ENCODE measurements at regions not wholly inside any gene's neighbourhood (a gene's known extent, or its start where the extent isn't known, plus 50 kb on each side); places are given as distances from the start of the nearest gene placed in this dataset.

- no peak overlapping the region for H3K27ac ChIP-seq
- H3K4me1 ChIP-seq = no peaks in the 10 kb centered on the region
Measured at GRCh38 chr4:122050841-122051240, 99.0 kb upstream of the TRPC3 start.

DNA sequence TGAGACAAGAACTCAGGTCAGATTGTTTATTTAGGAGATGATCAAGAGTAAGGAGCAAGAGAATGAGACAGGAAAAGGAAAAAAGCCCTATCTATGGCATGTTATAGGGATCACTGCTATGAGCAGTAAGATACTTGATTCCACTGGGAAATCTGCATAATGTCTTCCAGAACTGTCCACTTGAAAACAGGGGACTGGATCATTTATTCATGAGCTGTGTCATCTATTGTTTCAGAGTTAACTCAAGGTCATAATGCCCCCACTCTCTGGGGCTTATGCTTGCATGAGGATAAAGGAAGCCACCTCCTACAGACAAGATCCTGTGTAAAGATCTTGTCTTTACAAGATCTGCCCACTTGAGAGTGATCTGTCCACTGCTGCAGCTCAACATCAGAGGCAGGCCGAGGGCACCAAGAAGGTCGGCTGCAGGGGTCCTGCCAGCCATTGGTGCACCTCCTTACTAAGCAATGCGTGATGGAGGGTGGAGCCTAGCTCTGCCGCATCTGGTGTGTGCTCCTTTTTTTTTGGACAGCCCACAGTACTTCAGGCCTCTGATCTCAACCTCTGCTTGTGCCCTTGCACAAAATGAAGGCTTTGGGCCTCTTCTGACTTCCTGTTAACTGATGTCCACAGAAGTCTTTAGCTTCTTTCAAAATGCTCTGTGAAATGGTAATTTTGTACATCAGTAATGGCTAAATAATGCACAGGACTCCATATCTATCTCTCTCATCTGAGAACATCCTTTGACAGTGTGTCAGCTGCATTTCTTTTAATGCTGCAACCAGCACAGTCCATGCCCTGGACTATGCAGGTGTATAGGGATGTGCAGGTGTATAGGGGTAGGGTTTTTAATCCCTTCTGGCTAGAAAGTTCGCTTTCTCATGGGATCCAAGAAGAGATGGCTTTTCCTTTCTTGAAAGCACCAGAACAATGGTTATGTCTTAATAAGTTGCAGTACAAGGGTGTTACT, 95.9 kb upstream of the TRPC3 start:
- H3K27me3 ChIP-seq = no peaks in the 10 kb centered on the region
- no peaks in the 10 kb centered on the region for H3K9me3 ChIP-seq
- H3K36me3 ChIP-seq = no peaks in the 10 kb centered on the region
- no peak overlapping the region for H3K4me3 ChIP-seq
- no peak overlapping the region for H3K27ac ChIP-seq
- ATAC-seq (ENCODE audit: low FRiP score in 2 of 2) = no peak
- TF ChIP-seq POLR2A (IDR thresholded peaks at IDR 0.05) = no peak
- no peak for TF ChIP-seq POLR2AphosphoS5 (IDR thresholded peaks at IDR 0.05)
- no peak for TF ChIP-seq EP300 (IDR thresholded peaks at IDR 0.05)
- TF ChIP-seq CTCF (IDR thresholded peaks at IDR 0.05) = no peak
- DNase-seq = peak in 1 of 2 donors; percentile 1
- WGBS, 2 donors = 89 to 96% methylated on average over 4 to 5 of the region's 5 CpGs
- no peaks in the 10 kb centered on the region for H3K4me1 ChIP-seq

More at GRCh38 chr4:122050841-122051240, 99.0 kb upstream of the TRPC3 start:
- Histone ChIP-seq H3K9me3 (no peaks in the 10 kb centered on the region), H3K4me3 (no peak overlapping the region), H3K36me3 (no peaks in the 10 kb centered on the region), H3K27me3 (no peaks in the 10 kb centered on the region)
- DNase-seq (no peak), ATAC-seq (ENCODE audit: low FRiP score in 2 of 2) (no peak)
- 77 to 79% methylated on average over 3 of the region's 3 CpGs for WGBS, 2 donors
- TF ChIP-seq EP300 (IDR thresholded peaks at IDR 0.05) (no peak), CTCF (IDR thresholded peaks at IDR 0.05) (no peak), POLR2A (IDR thresholded peaks at IDR 0.05) (no peak), POLR2AphosphoS5 (IDR thresholded peaks at IDR 0.05) (no peak)

DNA sequence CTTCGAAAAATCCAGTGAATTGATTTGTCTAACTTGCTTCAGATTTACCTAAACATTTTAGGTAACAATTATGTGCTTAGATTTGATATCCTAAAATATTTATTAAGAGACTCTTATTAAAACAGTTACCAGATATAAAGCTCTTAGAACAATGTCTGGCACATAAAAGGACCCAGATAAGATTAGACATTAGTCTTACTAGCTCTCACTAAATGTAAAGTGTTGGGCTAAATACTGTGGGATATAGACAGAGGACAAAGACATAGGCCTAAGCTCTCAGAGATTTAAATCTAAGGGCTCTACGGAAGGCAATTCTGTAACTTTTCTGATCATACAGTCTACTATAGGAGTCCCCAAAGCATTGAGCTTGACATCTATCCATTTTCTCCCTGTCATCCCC, 94.4 kb upstream of the TRPC3 start:
- WGBS, 2 donors = 89 to 100% methylated on average over 2 of the region's 2 CpGs
- no peaks in the 10 kb centered on the region for H3K27me3 ChIP-seq
- no peaks in the 10 kb centered on the region for H3K36me3 ChIP-seq
- ATAC-seq (ENCODE audit: low FRiP score in 2 of 2) (no peak), DNase-seq (no peak)
- no peaks in the 10 kb centered on the region for H3K9me3 ChIP-seq
- H3K4me1 ChIP-seq = no peaks in the 10 kb centered on the region
- no peak overlapping the region for H3K27ac ChIP-seq
- H3K4me3 ChIP-seq = no peak overlapping the region
- TF ChIP-seq POLR2AphosphoS5 (IDR thresholded peaks at IDR 0.05) (no peak), POLR2A (IDR thresholded peaks at IDR 0.05) (no peak), CTCF (IDR thresholded peaks at IDR 0.05) (no peak), EP300 (IDR thresholded peaks at IDR 0.05) (no peak)

GRCh38 chr4:122045533-122045932, 93.7 kb upstream of the TRPC3 start:
- ATAC-seq (ENCODE audit: low FRiP score in 2 of 2) = no peak

More at GRCh38 chr4:122045533-122045932, 93.7 kb upstream of the TRPC3 start:
- Histone ChIP-seq H3K27ac (no peak overlapping the region), H3K4me3 (no peak overlapping the region), H3K36me3 (no peaks in the 10 kb centered on the region), H3K27me3 (no peaks in the 10 kb centered on the region), H3K4me1 (no peaks in the 10 kb centered on the region), H3K9me3 (no peaks in the 10 kb centered on the region)
- TF ChIP-seq POLR2A (IDR thresholded peaks at IDR 0.05) = no peak
- TF ChIP-seq CTCF (IDR thresholded peaks at IDR 0.05) = no peak
- TF ChIP-seq EP300 (IDR thresholded peaks at IDR 0.05) = peak in 1 of 4 donors; percentile 54
- peak in 1 of 2 donors; percentile 81 for DNase-seq
